ENCODE measurements at regions not wholly inside any gene's neighbourhood (a gene's known extent, or its start where the extent isn't known, plus 50 kb on each side); places are given as distances from the start of the nearest gene placed in this dataset.

DNA sequence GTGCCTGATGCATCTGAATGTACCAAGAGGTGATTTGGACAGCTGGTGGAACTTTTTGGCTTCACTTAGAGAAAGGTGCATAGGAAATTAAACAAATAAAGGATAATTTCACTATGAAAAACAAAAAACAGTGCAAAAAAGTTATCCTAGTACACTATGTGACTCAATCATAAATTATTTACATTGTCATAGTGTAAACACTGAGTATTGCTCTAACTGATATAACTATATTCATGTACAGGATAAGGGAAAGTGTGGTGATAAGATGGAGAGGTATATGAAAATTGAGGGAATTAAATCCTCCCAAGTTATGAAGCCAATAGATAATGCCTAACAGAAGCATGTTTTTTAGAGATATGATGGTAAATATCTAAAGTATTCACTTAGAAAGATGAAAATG is 50.2 kb upstream of the CPNE4 start:
- H3K27ac ChIP-seq (ENCODE audit: low read depth, low read length): no peak overlapping the region
- no peaks in the 10 kb centered on the region for H3K9me3 ChIP-seq (ENCODE audit: control insufficient read depth, insufficient read depth, low read length)
- no peaks in the 10 kb centered on the region for H3F3A ChIP-seq (ENCODE audit: control insufficient read depth, insufficient read depth)
- no peaks in the 10 kb centered on the region for H3K79me2 ChIP-seq (ENCODE audit: control insufficient read depth, low read length)
- H4K20me1 ChIP-seq (ENCODE audit: control insufficient read depth, insufficient read depth, low read depth, low read length): no peaks in the 10 kb centered on the region
- H3K4me3 ChIP-seq (ENCODE audit: low read length): no peak overlapping the region
- no peaks in the 10 kb centered on the region for H3K4me1 ChIP-seq (ENCODE audit: control insufficient read depth, low read length)
- no peak for TF ChIP-seq CTCF (IDR thresholded peaks at IDR 0.05; ENCODE audit: low read depth, low read length, poor library complexity, severe bottlenecking)
- TF ChIP-seq EZH2phosphoT487 (IDR thresholded peaks at IDR 0.05; ENCODE audit: borderline replicate concordance, low read length): no peak
- no peaks in the 10 kb centered on the region for H3K36me3 ChIP-seq (ENCODE audit: control insufficient read depth, low read length)
- H3K9me2 ChIP-seq (replicated peaks; ENCODE audit: control insufficient read depth, low read length): no peaks in the 10 kb centered on the region
- no peaks in the 10 kb centered on the region for H3K27me3 ChIP-seq (ENCODE audit: control insufficient read depth, low read length)
- H3K4me2 ChIP-seq (ENCODE audit: low read length): no peak overlapping the region

DNA sequence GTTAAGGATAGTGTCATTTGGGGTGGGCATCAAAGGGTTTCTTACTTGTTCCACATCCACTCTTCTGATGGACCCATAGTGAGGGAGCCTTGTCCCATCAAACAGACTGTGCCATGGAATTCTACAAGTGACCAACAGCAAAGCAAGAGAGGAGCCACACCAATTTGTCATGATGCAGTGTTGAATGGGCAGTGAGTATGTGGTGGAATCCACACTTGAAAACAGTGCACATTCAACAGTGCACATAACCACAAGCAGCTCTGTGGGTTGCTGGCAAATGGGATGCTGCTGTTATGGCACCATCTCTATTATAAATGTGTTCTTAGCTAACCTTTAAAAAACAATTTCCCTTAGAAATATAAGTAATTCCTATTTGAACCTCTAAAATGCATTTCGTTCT is 52.5 kb upstream of the CPNE4 start:
- Histone ChIP-seq H3K4me2 (ENCODE audit: low read length) (no peak overlapping the region), H3K79me2 (ENCODE audit: control insufficient read depth, low read length) (no peaks in the 10 kb centered on the region), H4K20me1 (ENCODE audit: control insufficient read depth, insufficient read depth, low read depth, low read length) (no peaks in the 10 kb centered on the region), H3K9me3 (ENCODE audit: control insufficient read depth, insufficient read depth, low read length) (no peaks in the 10 kb centered on the region), H3K27ac (ENCODE audit: low read depth, low read length) (no peak overlapping the region), H3K9me2 (replicated peaks; ENCODE audit: control insufficient read depth, low read length) (no peaks in the 10 kb centered on the region), H3K4me3 (ENCODE audit: low read length) (no peak overlapping the region), H3F3A (ENCODE audit: control insufficient read depth, insufficient read depth) (no peaks in the 10 kb centered on the region), H3K27me3 (ENCODE audit: control insufficient read depth, low read length) (no peaks in the 10 kb centered on the region), H3K36me3 (ENCODE audit: control insufficient read depth, low read length) (no peaks in the 10 kb centered on the region), H3K4me1 (ENCODE audit: control insufficient read depth, low read length) (no peaks in the 10 kb centered on the region)
- TF ChIP-seq EZH2phosphoT487 (IDR thresholded peaks at IDR 0.05; ENCODE audit: borderline replicate concordance, low read length): no peak
- no peak for TF ChIP-seq CTCF (IDR thresholded peaks at IDR 0.05; ENCODE audit: low read depth, low read length, poor library complexity, severe bottlenecking)

- H4K20me1 ChIP-seq (ENCODE audit: control insufficient read depth, insufficient read depth, low read depth, low read length): no peaks in the 10 kb centered on the region
- no peaks in the 10 kb centered on the region for H3K4me1 ChIP-seq (ENCODE audit: control insufficient read depth, low read length)
- H3K4me2 ChIP-seq (ENCODE audit: low read length): no peak overlapping the region
- H3K27me3 ChIP-seq (ENCODE audit: control insufficient read depth, low read length): no peaks in the 10 kb centered on the region
- TF ChIP-seq CTCF (IDR thresholded peaks at IDR 0.05; ENCODE audit: low read depth, low read length, poor library complexity, severe bottlenecking) (no peak), EZH2phosphoT487 (IDR thresholded peaks at IDR 0.05; ENCODE audit: borderline replicate concordance, low read length) (no peak)
- no peak overlapping the region for H3K4me3 ChIP-seq (ENCODE audit: low read length)
- H3K79me2 ChIP-seq (ENCODE audit: control insufficient read depth, low read length): no peaks in the 10 kb centered on the region
- H3K9me2 ChIP-seq (replicated peaks; ENCODE audit: control insufficient read depth, low read length): no peaks in the 10 kb centered on the region
- no peaks in the 10 kb centered on the region for H3K36me3 ChIP-seq (ENCODE audit: control insufficient read depth, low read length)
- H3K27ac ChIP-seq (ENCODE audit: low read depth, low read length): no peak overlapping the region
- no peaks in the 10 kb centered on the region for H3K9me3 ChIP-seq (ENCODE audit: control insufficient read depth, insufficient read depth, low read length)
- H3F3A ChIP-seq (ENCODE audit: control insufficient read depth, insufficient read depth): no peaks in the 10 kb centered on the region
Observed at GRCh38 chr3:132088291-132088690, 53.5 kb upstream of the CPNE4 start.

DNA sequence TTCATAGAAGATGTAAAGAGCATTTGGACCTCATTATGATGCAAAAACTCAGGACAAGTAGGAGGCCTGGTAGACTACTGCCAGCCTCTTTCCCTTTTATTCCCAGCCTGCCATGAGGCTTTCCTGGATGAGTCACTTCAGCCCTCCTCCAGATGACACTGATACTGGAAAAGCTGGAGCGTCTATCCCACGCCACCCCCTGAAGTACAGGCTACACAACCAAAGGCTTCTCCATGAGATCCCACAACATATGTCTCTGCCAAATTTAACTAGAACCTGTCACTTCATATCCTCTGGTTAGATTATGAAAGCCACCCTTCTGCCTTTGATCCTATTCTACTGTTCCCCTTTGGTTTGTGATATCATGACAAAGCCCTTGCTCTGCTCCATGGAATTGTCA is 56.1 kb upstream of the CPNE4 start:
- TF ChIP-seq EZH2phosphoT487 (IDR thresholded peaks at IDR 0.05; ENCODE audit: borderline replicate concordance, low read length) (no peak), CTCF (IDR thresholded peaks at IDR 0.05; ENCODE audit: low read depth, low read length, poor library complexity, severe bottlenecking) (no peak)
- Histone ChIP-seq H3K4me2 (ENCODE audit: low read length) (no peak overlapping the region), H4K20me1 (ENCODE audit: control insufficient read depth, insufficient read depth, low read depth, low read length) (no peaks in the 10 kb centered on the region), H3K36me3 (ENCODE audit: control insufficient read depth, low read length) (no peaks in the 10 kb centered on the region), H3K4me1 (ENCODE audit: control insufficient read depth, low read length) (no peaks in the 10 kb centered on the region), H3F3A (ENCODE audit: control insufficient read depth, insufficient read depth) (no peaks in the 10 kb centered on the region), H3K9me3 (ENCODE audit: control insufficient read depth, insufficient read depth, low read length) (no peaks in the 10 kb centered on the region), H3K4me3 (ENCODE audit: low read length) (no peak overlapping the region), H3K27ac (ENCODE audit: low read depth, low read length) (no peak overlapping the region), H3K27me3 (ENCODE audit: control insufficient read depth, low read length) (no peaks in the 10 kb centered on the region), H3K9me2 (replicated peaks; ENCODE audit: control insufficient read depth, low read length) (no peaks in the 10 kb centered on the region), H3K79me2 (ENCODE audit: control insufficient read depth, low read length) (no peaks in the 10 kb centered on the region)

Measured in DOHH2 (cell line).